Activated naive CD8-positive, alpha-beta T cell treated with anti-CD3 and anti-CD28 coated beads, Interleukin-2, amount 50 U/mL, for 16 hours (primary cell): ENCODE measurements at regions not wholly inside any gene's neighbourhood (a gene's known extent, or its start where the extent isn't known, plus 50 kb on each side); places are given as distances from the start of the nearest gene placed in this dataset.

ENCODE experiments used
- DNase-seq: peaks from one replicate; pipeline ENCODE4 v3.0.0-alpha.2; 2020; ENCODE audit warnings: low read depth, low spot score

GRCh38 chr12:111078731-111079130, 158.4 kb upstream of the MYL2 start:
- no peak for DNase-seq

GRCh38 chr12:111076611-111077451, 156.5 kb upstream of the MYL2 start:
- no peak for DNase-seq

- DNase-seq, result no peak
These were observed 155.8 kb upstream of the MYL2 start for GRCh38 chr12:111076199-111076598.

- DNase-seq, result no peak
These were observed 154.6 kb upstream of the MYL2 start for GRCh38 chr12:111074965-111075364.

GRCh38 chr12:111074559-111074958, 154.2 kb upstream of the MYL2 start:
- no peak for DNase-seq

- DNase-seq, result no peak
These were observed 153.0 kb upstream of the MYL2 start for GRCh38 chr12:111073370-111073769.

GRCh38 chr12:111072299-111072698, 151.9 kb upstream of the MYL2 start:
- DNase-seq, result no peak

- DNase-seq, result no peak
These were observed 149.5 kb upstream of the MYL2 start for GRCh38 chr12:111069886-111070285.

- no peak for DNase-seq
These were observed 147.9 kb upstream of the MYL2 start for GRCh38 chr12:111068290-111068689.

GRCh38 chr12:111067498-111067897, 147.1 kb upstream of the MYL2 start:
- DNase-seq, result no peak

- no peak for DNase-seq
These were observed 146.5 kb upstream of the MYL2 start for GRCh38 chr12:111066744-111067437.

- DNase-seq, result no peak
These were observed 144.6 kb upstream of the MYL2 start for GRCh38 chr12:111064982-111065381.

- no peak for DNase-seq
These were observed 143.8 kb upstream of the MYL2 start for GRCh38 chr12:111064154-111064553.

- no peak for DNase-seq
These were observed 143.1 kb upstream of the MYL2 start for GRCh38 chr12:111063295-111064026.

GRCh38 chr12:111057701-111058425, 137.5 kb upstream of the MYL2 start:
- DNase-seq, result no peak

- no peak for DNase-seq
These were observed 136.5 kb upstream of the MYL2 start for GRCh38 chr12:111056618-111057521.

GRCh38 chr12:111055181-111055880, 135.0 kb upstream of the MYL2 start:
- no peak for DNase-seq

- no peak for DNase-seq
These were observed 128.6 kb upstream of the MYL2 start for GRCh38 chr12:111048991-111049390.

- no peak for DNase-seq
These were observed 126.5 kb upstream of the MYL2 start for GRCh38 chr12:111046896-111047295.

- no peak for DNase-seq
These were observed 125.6 kb upstream of the MYL2 start for GRCh38 chr12:111045941-111046340.
